Adipocyte (in vitro differentiated cells): ENCODE measurements at regions not wholly inside any gene's neighbourhood (a gene's known extent, or its start where the extent isn't known, plus 50 kb on each side); places are given as distances from the start of the nearest gene placed in this dataset.

Source experiments
- DNase-seq: peaks from one replicate; pipeline ENCODE4 v3.0.0-alpha.2; 2015; ENCODE audit warnings: low read depth
- H3K27me3 ChIP-seq: replicated peaks from 2 replicates; pipeline ENCODE4 v1.7.0; 2013; ENCODE audit warnings: mild to moderate bottlenecking, low read length, moderate library complexity; ENCODE audit not compliant: control insufficient read depth, insufficient read depth
- H3K36me3 ChIP-seq: 2 replicates; pipeline ENCODE4 v1.7.0; 2013; ENCODE audit warnings: low read length, mild to moderate bottlenecking, moderate library complexity; ENCODE audit not compliant: control insufficient read depth, insufficient read depth, severe bottlenecking
- H3K4me1 ChIP-seq: 2 replicates; pipeline ENCODE4 v1.7.0; 2013; ENCODE audit warnings: mild to moderate bottlenecking, low read length, moderate library complexity; ENCODE audit not compliant: control insufficient read depth, insufficient read depth
- H3K4me3 ChIP-seq: 2 replicates; pipeline ENCODE4 v1.7.0; 2013; ENCODE audit warnings: mild to moderate bottlenecking, low read length, moderate library complexity
- H3K9ac ChIP-seq: 2 replicates; pipeline ENCODE4 v1.7.0; 2013; ENCODE audit warnings: mild to moderate bottlenecking, low read length, moderate library complexity
- H3K9me3 ChIP-seq: 2 replicates; pipeline ENCODE4 v1.7.0; 2013; ENCODE audit warnings: mild to moderate bottlenecking, low read length, moderate library complexity; ENCODE audit not compliant: control insufficient read depth

DNA sequence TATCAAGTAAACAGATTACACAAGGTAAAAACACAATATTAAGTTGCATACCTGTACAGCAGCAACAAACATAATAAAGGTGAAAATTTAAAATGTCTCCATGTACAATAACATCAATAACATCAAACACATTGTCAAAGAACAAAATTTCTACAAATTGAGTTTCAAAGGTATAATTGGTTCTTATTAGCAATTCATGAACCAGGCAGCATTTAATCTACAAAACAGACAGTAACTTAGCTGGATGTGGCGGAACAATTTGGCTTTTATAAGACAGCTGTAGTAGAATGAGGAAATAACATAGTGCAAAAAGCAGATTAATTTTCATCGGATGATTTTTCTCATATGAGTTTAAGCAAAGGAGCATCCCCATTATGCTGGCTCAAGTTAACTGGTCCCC, 1176.8 kb downstream of the EFNA5 start:
- Histone ChIP-seq H3K9ac (no peak overlapping the region), H3K4me1 (no peaks in the 10 kb centered on the region), H3K4me3 (no peak overlapping the region), H3K9me3 (no peaks in the 10 kb centered on the region), H3K36me3 (no peaks in the 10 kb centered on the region), H3K27me3 (no peaks in the 10 kb centered on the region)
- no peak for DNase-seq

DNA sequence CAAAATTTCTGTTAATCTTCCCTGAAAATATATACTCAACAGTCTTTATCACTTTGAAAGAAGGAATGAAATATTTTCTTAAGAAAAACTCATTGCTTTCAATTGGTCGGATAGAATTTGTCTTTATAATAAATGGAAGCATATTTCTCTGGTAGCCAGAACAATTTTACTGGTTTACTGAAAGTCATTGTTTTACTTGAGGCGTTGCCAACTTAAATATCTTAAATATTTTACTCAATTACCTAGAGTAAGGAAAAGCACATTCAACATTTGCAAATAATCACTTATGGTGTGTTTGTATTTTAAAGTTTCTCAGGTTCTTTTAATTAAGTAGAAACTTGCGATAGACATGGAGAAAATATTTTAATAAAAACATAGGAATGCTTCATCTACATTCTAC, 1181.7 kb downstream of the EFNA5 start:
- H3K4me1 ChIP-seq, result no peaks in the 10 kb centered on the region
- DNase-seq, result peak; percentile 59
- no peaks in the 10 kb centered on the region for H3K9me3 ChIP-seq
- H3K4me3 ChIP-seq, result no peak overlapping the region
- no peaks in the 10 kb centered on the region for H3K36me3 ChIP-seq
- no peaks in the 10 kb centered on the region for H3K27me3 ChIP-seq
- no peak overlapping the region for H3K9ac ChIP-seq

DNA sequence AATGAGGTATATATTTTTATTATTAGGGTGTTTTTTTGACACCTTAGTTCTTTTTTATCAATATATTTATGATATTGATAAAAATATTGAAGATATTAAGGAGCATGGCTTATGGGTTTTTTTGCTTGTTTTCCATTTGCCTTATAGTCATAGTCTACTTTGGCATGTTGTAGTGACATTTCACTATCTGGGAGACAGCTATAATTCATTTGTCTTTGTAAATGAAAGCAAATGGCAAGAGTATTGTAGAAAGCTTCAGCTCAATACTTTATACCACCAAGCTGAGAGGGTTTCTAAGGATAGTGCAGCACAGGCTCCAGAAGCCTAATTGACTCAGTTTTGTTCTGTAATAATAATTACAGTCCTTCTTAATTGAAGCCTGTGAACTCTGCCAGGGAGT, 1182.3 kb downstream of the EFNA5 start:
- Histone ChIP-seq H3K27me3 (no peaks in the 10 kb centered on the region), H3K4me3 (no peak overlapping the region), H3K36me3 (no peaks in the 10 kb centered on the region), H3K4me1 (no peaks in the 10 kb centered on the region), H3K9ac (no peak overlapping the region), H3K9me3 (no peaks in the 10 kb centered on the region)
- DNase-seq, result no peak

DNA sequence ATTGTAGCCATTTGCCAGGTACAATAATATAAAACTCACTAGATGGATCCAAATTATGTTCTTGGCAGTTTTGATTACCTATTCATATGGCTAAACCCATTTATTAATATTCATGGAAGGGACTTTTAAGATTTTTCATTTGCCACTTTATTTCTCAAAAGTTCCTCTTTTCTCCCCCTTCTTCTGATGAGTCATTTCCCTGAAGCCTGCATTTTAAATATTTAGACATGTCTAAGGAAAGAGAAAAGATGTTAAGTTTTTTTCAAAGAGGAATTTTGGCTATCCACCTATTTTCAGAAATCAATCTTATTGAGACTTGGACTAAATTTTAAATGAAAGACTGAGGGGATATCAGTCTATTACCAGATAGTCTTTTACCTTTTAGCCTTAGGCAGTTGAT, 1189.4 kb downstream of the EFNA5 start:
- no peaks in the 10 kb centered on the region for H3K4me1 ChIP-seq
- no peaks in the 10 kb centered on the region for H3K27me3 ChIP-seq
- no peaks in the 10 kb centered on the region for H3K36me3 ChIP-seq
- DNase-seq, result peak; percentile 52
- H3K9me3 ChIP-seq, result no peaks in the 10 kb centered on the region
- H3K4me3 ChIP-seq, result no peak overlapping the region
- no peak overlapping the region for H3K9ac ChIP-seq

DNA sequence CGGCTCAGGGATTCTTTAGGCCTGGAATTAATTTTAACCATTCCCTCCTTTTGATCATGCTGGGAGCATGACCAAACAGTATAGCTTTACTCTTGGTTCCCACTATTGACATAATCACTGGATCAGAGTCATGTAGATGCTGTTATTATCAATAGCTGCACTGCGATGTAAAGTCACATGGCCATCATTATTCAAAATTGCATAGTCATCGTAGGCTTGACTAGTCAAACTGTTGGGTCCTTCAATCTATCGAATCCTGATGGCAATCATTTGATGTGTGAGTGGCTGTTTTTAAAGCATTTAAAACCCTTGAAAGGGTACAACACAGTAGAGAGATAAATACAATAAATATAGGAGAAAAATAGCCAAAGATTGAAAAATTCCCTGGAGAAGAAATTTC, 1194.1 kb downstream of the EFNA5 start:
- H3K36me3 ChIP-seq, result no peaks in the 10 kb centered on the region
- H3K4me3 ChIP-seq, result no peak overlapping the region
- no peak overlapping the region for H3K9ac ChIP-seq
- no peaks in the 10 kb centered on the region for H3K4me1 ChIP-seq
- H3K9me3 ChIP-seq, result no peaks in the 10 kb centered on the region
- DNase-seq, result no peak
- H3K27me3 ChIP-seq, result no peaks in the 10 kb centered on the region

DNA sequence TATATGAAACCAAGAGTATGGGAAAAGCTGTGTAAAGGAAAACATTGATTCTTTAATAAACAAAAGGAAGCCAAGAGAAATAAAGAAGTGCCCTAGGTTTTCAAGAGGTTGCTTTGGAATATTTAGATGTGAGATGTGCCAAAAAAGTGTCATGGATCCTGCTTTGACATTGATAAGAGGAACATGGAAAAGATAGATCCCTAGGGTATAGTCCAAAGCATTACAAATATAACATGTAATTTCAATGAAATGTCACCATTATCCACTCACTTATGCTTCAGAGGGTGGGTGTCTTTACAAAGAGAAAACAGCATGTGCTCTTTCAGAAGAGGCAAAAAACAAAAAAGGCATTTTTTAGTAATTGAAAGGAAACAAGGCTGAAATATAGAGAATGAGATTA, 1196.7 kb downstream of the EFNA5 start:
- Histone ChIP-seq H3K4me1 (no peaks in the 10 kb centered on the region), H3K9me3 (no peaks in the 10 kb centered on the region), H3K27me3 (no peaks in the 10 kb centered on the region), H3K9ac (no peak overlapping the region), H3K36me3 (no peaks in the 10 kb centered on the region), H3K4me3 (no peak overlapping the region)
- no peak for DNase-seq

DNA sequence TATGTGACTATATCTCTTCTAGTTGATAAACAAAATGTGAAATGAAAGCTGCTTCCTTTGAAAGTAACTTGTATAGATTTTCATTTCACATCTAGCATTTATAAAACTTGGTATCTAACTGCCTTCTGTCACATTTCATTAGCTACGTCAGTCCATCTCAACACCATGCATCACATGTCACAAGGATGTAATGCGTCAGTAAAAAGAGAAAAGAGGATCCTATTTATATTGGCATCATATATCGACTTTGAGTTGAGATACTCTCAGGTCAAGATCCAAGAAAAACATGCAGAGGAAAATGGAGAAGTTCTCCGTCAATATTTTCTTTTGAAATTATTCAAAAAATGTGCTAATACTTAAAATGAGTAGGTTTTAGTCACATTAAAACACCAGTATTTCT, 1211.2 kb downstream of the EFNA5 start:
- Histone ChIP-seq H3K4me3 (no peak overlapping the region), H3K9ac (no peak overlapping the region), H3K36me3 (no peaks in the 10 kb centered on the region), H3K4me1 (no peaks in the 10 kb centered on the region), H3K27me3 (no peaks in the 10 kb centered on the region), H3K9me3 (no peaks in the 10 kb centered on the region)
- DNase-seq, result no peak

DNA sequence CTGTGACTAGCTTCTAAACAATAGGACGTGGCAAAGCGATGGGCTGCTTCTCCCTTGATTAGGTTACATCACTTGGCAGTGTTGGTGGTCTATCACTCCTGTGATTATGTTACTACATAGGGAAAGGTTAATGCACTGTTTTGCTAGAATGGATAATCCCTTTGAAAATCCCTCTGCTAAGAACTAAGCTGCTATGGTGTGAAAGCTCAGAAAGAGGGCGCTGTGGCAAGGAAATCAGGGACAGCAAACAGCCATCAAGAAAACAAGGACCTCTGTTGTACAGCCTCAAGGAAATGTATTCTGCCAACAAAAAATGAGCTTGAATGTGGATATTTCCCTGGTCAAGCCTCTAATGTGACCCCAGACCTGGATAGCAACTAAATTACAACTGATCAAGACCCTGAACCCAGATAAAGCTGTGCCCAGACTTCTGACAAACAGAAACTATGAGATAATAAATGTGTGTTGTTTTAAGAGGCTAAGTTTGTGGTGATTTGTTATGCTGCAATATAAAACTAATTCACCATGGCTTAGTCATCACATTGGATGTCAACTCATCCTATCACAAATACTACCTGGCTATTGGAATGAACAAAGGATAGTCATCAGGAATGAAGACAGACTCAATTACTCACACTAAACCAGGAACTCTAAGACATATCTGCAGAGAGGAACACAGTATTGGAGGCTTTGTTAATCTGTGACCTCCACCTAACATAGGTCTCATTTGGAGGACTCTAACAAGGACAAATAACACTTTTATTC, 1215.9 kb downstream of the EFNA5 start:
- H3K9me3 ChIP-seq, result no peaks in the 10 kb centered on the region
- H3K9ac ChIP-seq, result no peak overlapping the region
- H3K27me3 ChIP-seq, result no peaks in the 10 kb centered on the region
- no peaks in the 10 kb centered on the region for H3K4me1 ChIP-seq
- DNase-seq, result peak; percentile 47
- no peak overlapping the region for H3K4me3 ChIP-seq
- no peaks in the 10 kb centered on the region for H3K36me3 ChIP-seq

DNA sequence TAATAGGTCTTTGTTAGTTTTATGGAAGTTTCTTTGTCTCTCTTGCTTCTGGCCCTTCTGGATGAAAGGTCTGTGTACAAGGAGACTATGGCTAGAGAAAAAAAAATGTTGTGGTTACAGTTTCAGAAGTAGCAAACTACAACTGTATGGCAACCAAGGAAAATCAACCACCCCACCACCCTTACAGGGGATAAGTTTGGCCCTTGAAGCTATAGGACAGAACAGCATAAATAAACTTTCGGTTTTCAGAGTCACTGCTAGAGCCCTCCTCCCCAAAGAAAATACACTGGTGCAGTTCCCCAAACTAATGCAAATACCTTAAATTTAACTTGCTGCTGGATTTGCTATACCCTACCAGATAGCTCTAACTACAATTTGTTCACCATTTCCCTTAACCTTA, 1216.7 kb downstream of the EFNA5 start:
- Histone ChIP-seq H3K27me3 (no peaks in the 10 kb centered on the region), H3K36me3 (no peaks in the 10 kb centered on the region)
- DNase-seq, result no peak

DNA sequence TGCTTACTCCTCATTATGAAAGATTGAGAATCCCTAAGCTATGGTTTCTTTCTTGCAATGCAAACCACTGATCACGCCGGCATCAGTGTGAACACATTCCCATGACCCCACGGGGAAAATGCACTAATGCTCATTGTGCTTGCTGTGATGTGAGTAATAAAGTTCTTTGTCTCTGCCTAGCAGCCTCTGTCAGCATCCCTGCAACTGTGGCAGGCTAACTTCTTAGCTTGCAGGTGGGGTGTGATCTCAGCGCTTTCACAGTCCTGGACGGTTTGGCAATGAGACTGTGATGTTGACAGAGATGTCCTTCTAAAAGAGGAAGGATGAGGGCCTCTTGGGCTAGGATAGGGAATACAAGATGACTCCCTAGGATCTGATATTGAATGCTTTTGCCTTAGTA, 1218.7 kb downstream of the EFNA5 start:
- no peak for DNase-seq
- no peak overlapping the region for H3K9ac ChIP-seq
- H3K4me1 ChIP-seq, result no peaks in the 10 kb centered on the region
- H3K9me3 ChIP-seq, result no peaks in the 10 kb centered on the region
- no peaks in the 10 kb centered on the region for H3K36me3 ChIP-seq
- no peaks in the 10 kb centered on the region for H3K27me3 ChIP-seq
- H3K4me3 ChIP-seq, result no peak overlapping the region

More for the DNA sequence above, 1216.7 kb downstream of the EFNA5 start:
- H3K9ac ChIP-seq, result no peak overlapping the region
- no peaks in the 10 kb centered on the region for H3K9me3 ChIP-seq
- H3K4me3 ChIP-seq, result no peak overlapping the region
- no peaks in the 10 kb centered on the region for H3K4me1 ChIP-seq

DNA sequence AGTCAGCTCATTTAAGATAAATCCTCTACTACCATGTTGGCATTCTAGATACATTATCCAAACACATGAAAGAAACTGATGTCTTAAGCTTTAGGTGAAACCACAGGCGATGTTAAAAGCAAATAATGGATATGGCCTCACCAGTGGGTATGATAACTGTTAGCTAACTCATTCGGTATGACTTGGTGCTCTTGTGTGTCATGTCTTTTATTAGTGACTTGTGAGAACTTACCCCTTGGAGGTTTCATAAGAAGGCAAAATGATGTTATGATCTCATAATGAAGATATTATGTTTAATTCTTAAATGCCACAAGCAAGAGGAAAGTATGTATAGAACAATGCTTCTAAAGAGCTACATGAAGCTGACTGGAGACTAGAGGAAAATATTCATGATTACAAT, 1227.0 kb downstream of the EFNA5 start:
- Histone ChIP-seq H3K27me3 (no peaks in the 10 kb centered on the region), H3K9me3 (no peaks in the 10 kb centered on the region), H3K36me3 (no peaks in the 10 kb centered on the region), H3K4me1 (no peaks in the 10 kb centered on the region), H3K9ac (no peak overlapping the region), H3K4me3 (no peak overlapping the region)
- peak; percentile 8 for DNase-seq

DNA sequence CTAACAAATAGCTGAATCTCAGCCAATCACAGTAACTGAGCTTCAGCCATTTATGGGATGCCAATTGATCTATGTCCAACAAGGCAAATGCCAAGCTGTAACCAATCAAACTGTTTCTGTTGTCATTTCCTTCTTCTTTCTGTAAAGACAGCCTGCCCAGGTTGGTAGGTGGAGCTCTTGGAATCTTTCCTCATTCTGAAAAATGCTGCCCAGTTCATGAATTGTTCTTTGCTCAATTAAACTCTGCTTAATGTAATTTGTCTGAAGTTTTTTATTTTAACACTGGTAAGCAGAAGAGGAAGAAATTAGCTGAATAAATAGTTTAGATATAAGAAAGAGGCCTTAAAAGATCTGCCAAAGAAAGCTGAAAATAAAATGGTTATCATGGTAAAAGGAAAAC, 1235.6 kb downstream of the EFNA5 start:
- H3K9me3 ChIP-seq, result peaks cover 2% of the 10 kb centered on the region
- no peak overlapping the region for H3K9ac ChIP-seq

More for the DNA sequence above, 1235.6 kb downstream of the EFNA5 start:
- no peaks in the 10 kb centered on the region for H3K27me3 ChIP-seq
- no peaks in the 10 kb centered on the region for H3K36me3 ChIP-seq
- no peak for DNase-seq
- no peaks in the 10 kb centered on the region for H3K4me1 ChIP-seq
- no peak overlapping the region for H3K4me3 ChIP-seq
